ENCODE measurements at regions not wholly inside any gene's neighbourhood (a gene's known extent, or its start where the extent isn't known, plus 50 kb on each side); places are given as distances from the start of the nearest gene placed in this dataset.
A peak's percentile ranks its signal among the peaks of the same experiment; 100 is the strongest.

GRCh38 chr11:110786226-110786902 lies 74.1 kb upstream of the ARHGAP20 start:
- DNase-seq (ENCODE audit: low spot score): no peak

- no peak for DNase-seq (ENCODE audit: low spot score)
Observed at GRCh38 chr11:110785398-110785797, 73.2 kb upstream of the ARHGAP20 start.

GRCh38 chr11:110782616-110783015 lies 70.4 kb upstream of the ARHGAP20 start:
- DNase-seq (ENCODE audit: low spot score): no peak

GRCh38 chr11:110779108-110779507 lies 66.9 kb upstream of the ARHGAP20 start:
- DNase-seq (ENCODE audit: low spot score): no peak

- DNase-seq (ENCODE audit: low spot score): no peak
Observed at GRCh38 chr11:110778343-110778742, 66.1 kb upstream of the ARHGAP20 start.

GRCh38 chr11:110777775-110778174 lies 65.5 kb upstream of the ARHGAP20 start:
- peak; percentile 22 for DNase-seq (ENCODE audit: low spot score)

- no peak for DNase-seq (ENCODE audit: low spot score)
Observed at GRCh38 chr11:110776081-110776480, 63.8 kb upstream of the ARHGAP20 start.

GRCh38 chr11:110774138-110775014 lies 62.1 kb upstream of the ARHGAP20 start:
- DNase-seq (ENCODE audit: low spot score): no peak

- DNase-seq (ENCODE audit: low spot score): no peak
Observed at GRCh38 chr11:110773442-110773841, 61.2 kb upstream of the ARHGAP20 start.

GRCh38 chr11:110772863-110773262 lies 60.6 kb upstream of the ARHGAP20 start:
- DNase-seq (ENCODE audit: low spot score): no peak

- DNase-seq (ENCODE audit: low spot score): no peak
Observed at GRCh38 chr11:110766316-110766715, 54.1 kb upstream of the ARHGAP20 start.

GRCh38 chr11:110764485-110764884 lies 52.2 kb upstream of the ARHGAP20 start:
- no peak for DNase-seq (ENCODE audit: low spot score)

GRCh38 chr11:110763249-110764011 lies 51.2 kb upstream of the ARHGAP20 start:
- DNase-seq (ENCODE audit: low spot score): no peak

- DNase-seq (ENCODE audit: low spot score): no peak
Observed at GRCh38 chr11:110762590-110762989, 50.4 kb upstream of the ARHGAP20 start.

All from kidney capillary endothelial cell (primary cell).